ENCODE measurements at regions not wholly inside any gene's neighbourhood (a gene's known extent, or its start where the extent isn't known, plus 50 kb on each side); places are given as distances from the start of the nearest gene placed in this dataset.
"Not testable (repeated sequence)": the region's sequence is repeated elsewhere in the genome, so short reads cannot be mapped to it uniquely, and the experiment has no call there.

DNA sequence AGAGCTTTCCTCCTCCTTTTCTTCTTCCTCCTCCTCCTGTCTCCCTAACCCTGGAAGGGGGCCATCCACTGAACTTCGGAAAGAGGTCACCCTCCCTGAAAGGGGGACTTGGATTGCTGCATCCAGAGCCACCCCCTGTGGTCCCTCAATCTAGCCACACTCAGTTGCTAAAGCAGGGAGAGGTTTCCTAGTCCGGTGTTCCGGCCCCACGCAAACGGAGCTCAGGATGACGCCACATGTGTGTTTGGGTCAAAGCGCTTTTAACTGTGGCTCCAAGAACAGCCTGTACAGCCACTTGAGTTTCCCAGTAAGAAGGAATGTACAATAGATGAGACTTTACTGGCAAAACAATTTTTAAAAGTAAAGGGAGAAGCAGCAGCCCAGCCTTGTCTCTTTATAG lies 206.9 kb upstream of the IRF2BP2 start:
- TF ChIP-seq, protein P1, sequence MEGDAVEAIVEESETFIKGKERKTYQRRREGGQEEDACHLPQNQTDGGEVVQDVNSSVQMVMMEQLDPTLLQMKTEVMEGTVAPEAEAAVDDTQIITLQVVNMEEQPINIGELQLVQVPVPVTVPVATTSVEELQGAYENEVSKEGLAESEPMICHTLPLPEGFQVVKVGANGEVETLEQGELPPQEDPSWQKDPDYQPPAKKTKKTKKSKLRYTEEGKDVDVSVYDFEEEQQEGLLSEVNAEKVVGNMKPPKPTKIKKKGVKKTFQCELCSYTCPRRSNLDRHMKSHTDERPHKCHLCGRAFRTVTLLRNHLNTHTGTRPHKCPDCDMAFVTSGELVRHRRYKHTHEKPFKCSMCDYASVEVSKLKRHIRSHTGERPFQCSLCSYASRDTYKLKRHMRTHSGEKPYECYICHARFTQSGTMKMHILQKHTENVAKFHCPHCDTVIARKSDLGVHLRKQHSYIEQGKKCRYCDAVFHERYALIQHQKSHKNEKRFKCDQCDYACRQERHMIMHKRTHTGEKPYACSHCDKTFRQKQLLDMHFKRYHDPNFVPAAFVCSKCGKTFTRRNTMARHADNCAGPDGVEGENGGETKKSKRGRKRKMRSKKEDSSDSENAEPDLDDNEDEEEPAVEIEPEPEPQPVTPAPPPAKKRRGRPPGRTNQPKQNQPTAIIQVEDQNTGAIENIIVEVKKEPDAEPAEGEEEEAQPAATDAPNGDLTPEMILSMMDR (IDR thresholded peaks at IDR 0.05) = not testable (repeated sequence)
- not testable (repeated sequence) for TF ChIP-seq POLR2A (IDR thresholded peaks at IDR 0.05)

Measured in uterus (tissue), 2 donors.